ENCODE measurements at regions not wholly inside any gene's neighbourhood (a gene's known extent, or its start where the extent isn't known, plus 50 kb on each side); places are given as distances from the start of the nearest gene placed in this dataset.

DNA sequence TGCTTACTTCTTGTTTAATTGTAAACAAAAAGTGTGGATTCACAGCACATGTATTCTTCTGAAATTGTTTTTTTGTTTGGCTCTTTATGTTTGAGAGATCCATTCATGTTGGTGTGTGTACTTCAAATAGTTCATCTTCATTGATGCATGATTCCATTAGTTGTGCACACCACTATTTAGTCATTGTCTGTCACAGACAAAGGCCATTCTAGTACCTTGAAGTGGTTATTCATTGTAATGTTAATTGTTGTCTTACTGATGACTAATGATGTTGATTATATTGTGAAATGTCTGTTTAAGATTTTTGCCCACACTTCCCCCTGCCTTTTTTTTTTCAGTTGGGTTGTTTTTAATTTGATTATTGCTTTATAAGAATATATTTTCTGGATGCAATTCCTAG, 391.3 kb downstream of the DIRAS2 start:
- DNase-seq: no peak
- Histone ChIP-seq H3K27me3 (replicated peaks; ENCODE audit: control insufficient read depth, insufficient read depth, low read length) (no peaks in the 10 kb centered on the region), H3K9me3 (no peaks in the 10 kb centered on the region), H3K4me3 (ENCODE audit: low read depth, low read length) (no peak overlapping the region), H3K36me3 (ENCODE audit: control insufficient read depth, insufficient read depth, low read length) (no peaks in the 10 kb centered on the region), H3K4me1 (no peaks in the 10 kb centered on the region)
- H3K36me3 Mint-ChIP-seq (ENCODE audit: insufficient read depth, unreplicated experiment): no peaks in the 10 kb centered on the region
- H3K4me3 Mint-ChIP-seq (ENCODE audit: unreplicated experiment): no peak overlapping the region
- ChIA-PET POLR2A (no interaction called here), CTCF (no interaction called here)
- no peak for TF ChIP-seq CTCF (IDR thresholded peaks at IDR 0.05; ENCODE audit: insufficient read depth in 1 of 2, low read depth in 1 of 2, low read length in 1 of 2, severe bottlenecking in 1 of 2, unreplicated experiment in 1 of 2)
- H3K4me1 Mint-ChIP-seq (ENCODE audit: low read depth, unreplicated experiment): peaks cover 7% of the 10 kb centered on the region
- no TSS peak for BruUV-seq (replicated peaks)
- H3K9me3 Mint-ChIP-seq (ENCODE audit: unreplicated experiment): no peaks in the 10 kb centered on the region
- no peak overlapping the region for H3K27ac Mint-ChIP-seq (ENCODE audit: unreplicated experiment)
- H3K27me3 Mint-ChIP-seq (ENCODE audit: insufficient read depth, unreplicated experiment): no peaks in the 10 kb centered on the region
- intact Hi-C loops (cut with micrococcal nuclease; ENCODE audit: unreplicated experiment): no loop called here

- H3K4me1 Mint-ChIP-seq (ENCODE audit: low read depth, unreplicated experiment): no peaks in the 10 kb centered on the region
- no peaks in the 10 kb centered on the region for H3K36me3 Mint-ChIP-seq (ENCODE audit: insufficient read depth, unreplicated experiment)
- no peak overlapping the region for H3K27ac Mint-ChIP-seq (ENCODE audit: unreplicated experiment)
- TF ChIP-seq CTCF (IDR thresholded peaks at IDR 0.05; ENCODE audit: insufficient read depth in 1 of 2, low read depth in 1 of 2, low read length in 1 of 2, severe bottlenecking in 1 of 2, unreplicated experiment in 1 of 2): no peak
- no peak overlapping the region for H3K4me3 ChIP-seq (ENCODE audit: low read depth, low read length)
- H3K27me3 ChIP-seq (replicated peaks; ENCODE audit: control insufficient read depth, insufficient read depth, low read length): no peaks in the 10 kb centered on the region
- H3K4me1 ChIP-seq: no peaks in the 10 kb centered on the region
- ChIA-PET CTCF (no interaction called here), POLR2A (no interaction called here)
- no peaks in the 10 kb centered on the region for H3K9me3 ChIP-seq
- intact Hi-C loops (cut with micrococcal nuclease; ENCODE audit: unreplicated experiment): no loop called here
- no TSS peak for BruUV-seq (replicated peaks)
- DNase-seq: no peak
- no peaks in the 10 kb centered on the region for H3K27me3 Mint-ChIP-seq (ENCODE audit: insufficient read depth, unreplicated experiment)
- H3K36me3 ChIP-seq (ENCODE audit: control insufficient read depth, insufficient read depth, low read length): no peaks in the 10 kb centered on the region
- H3K9me3 Mint-ChIP-seq (ENCODE audit: unreplicated experiment): peaks cover 21% of the 10 kb centered on the region
- H3K4me3 Mint-ChIP-seq (ENCODE audit: unreplicated experiment): no peak overlapping the region
Observed at GRCh38 chr9:90256345-90256744, 386.3 kb downstream of the DIRAS2 start.

DNA sequence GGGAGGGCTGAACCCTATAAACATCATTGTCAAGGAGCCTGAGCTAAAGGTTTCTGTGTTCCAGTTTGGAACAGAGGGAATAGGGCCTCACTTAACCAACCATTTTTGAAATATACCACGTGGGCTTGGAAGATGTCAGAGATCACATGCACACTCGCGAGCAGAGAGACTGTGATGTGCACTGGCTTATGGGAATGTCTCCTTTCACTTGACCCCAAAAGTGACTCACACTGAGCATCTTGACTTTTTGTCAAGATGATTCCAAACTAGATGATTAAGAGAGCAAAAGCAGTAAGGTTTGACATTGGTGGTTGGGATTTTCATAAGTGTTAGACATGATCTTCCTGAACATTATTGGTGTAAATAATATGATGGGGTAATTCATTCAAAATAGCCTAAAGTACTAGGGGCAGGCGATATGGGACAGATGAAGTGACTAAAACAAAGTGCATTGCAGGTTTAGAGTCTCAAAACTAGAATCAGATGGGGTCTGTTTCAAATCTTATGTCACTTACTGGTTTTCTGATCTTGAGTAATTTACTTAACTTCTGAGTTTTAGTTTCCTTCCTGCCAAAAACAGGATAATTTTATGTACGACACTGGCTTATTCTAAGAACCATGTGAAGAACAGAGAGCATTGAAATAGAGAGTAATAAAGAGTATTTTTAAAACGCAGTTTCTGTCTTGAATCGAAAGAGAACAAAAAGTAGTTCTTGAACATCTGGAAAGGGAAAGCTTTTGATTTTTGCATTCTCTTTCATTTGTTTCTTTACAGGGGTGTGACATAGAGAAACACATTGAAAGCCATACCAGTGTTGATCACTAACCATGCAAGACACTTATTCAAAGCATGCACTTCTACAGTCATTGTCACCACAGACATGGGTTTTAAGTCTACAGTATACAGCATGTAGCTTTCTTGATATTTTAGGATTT, 383.0 kb downstream of the DIRAS2 start:
- no peaks in the 10 kb centered on the region for H3K27me3 Mint-ChIP-seq (ENCODE audit: insufficient read depth, unreplicated experiment)
- no peaks in the 10 kb centered on the region for H3K4me1 ChIP-seq
- H3K36me3 ChIP-seq (ENCODE audit: control insufficient read depth, insufficient read depth, low read length): no peaks in the 10 kb centered on the region
- H3K36me3 Mint-ChIP-seq (ENCODE audit: insufficient read depth, unreplicated experiment): no peaks in the 10 kb centered on the region
- BruUV-seq (replicated peaks): no TSS peak
- H3K27ac Mint-ChIP-seq (ENCODE audit: unreplicated experiment): no peak overlapping the region
- CTCF ChIA-PET: no interaction called here
- no peaks in the 10 kb centered on the region for H3K4me1 Mint-ChIP-seq (ENCODE audit: low read depth, unreplicated experiment)
- no peaks in the 10 kb centered on the region for H3K27me3 ChIP-seq (replicated peaks; ENCODE audit: control insufficient read depth, insufficient read depth, low read length)
- no peak for DNase-seq
- no peaks in the 10 kb centered on the region for H3K9me3 ChIP-seq
- intact Hi-C loops (cut with micrococcal nuclease; ENCODE audit: unreplicated experiment): no loop called here
- peaks cover 21% of the 10 kb centered on the region for H3K9me3 Mint-ChIP-seq (ENCODE audit: unreplicated experiment)
- POLR2A ChIA-PET: no interaction called here
- H3K4me3 ChIP-seq (ENCODE audit: low read depth, low read length): no peak overlapping the region
- no peak for TF ChIP-seq CTCF (IDR thresholded peaks at IDR 0.05; ENCODE audit: insufficient read depth in 1 of 2, low read depth in 1 of 2, low read length in 1 of 2, severe bottlenecking in 1 of 2, unreplicated experiment in 1 of 2)
- no peak overlapping the region for H3K4me3 Mint-ChIP-seq (ENCODE audit: unreplicated experiment)

All from Caco-2 (cell line).